Type B pancreatic cell (in vitro differentiated cells): ENCODE measurements at regions not wholly inside any gene's neighbourhood (a gene's known extent, or its start where the extent isn't known, plus 50 kb on each side); places are given as distances from the start of the nearest gene placed in this dataset.

Experiments used
- DNase-seq: peaks from one replicate; pipeline ENCODE4 v3.0.0; 2021; ENCODE audit warnings: mixed read lengths; ENCODE audit not compliant: unreplicated experiment; ENCODE audit errors: extremely low spot score
- H3K27ac Mint-ChIP-seq: 2 replicates; pipeline ENCODE4 v1.8.0; 2021; ENCODE audit warnings: mild to moderate bottlenecking, mixed read lengths
- H3K27me3 Mint-ChIP-seq: 2 replicates; pipeline ENCODE4 v1.8.0; 2021; ENCODE audit warnings: mixed read lengths
- H3K36me3 Mint-ChIP-seq: 2 replicates; pipeline ENCODE4 v1.8.0; 2021; ENCODE audit warnings: mixed read lengths
- H3K4me1 Mint-ChIP-seq: one replicate; pipeline ENCODE4 v1.8.0; 2021; ENCODE audit warnings: mixed read lengths; ENCODE audit not compliant: unreplicated experiment
- H3K4me3 Mint-ChIP-seq: 2 replicates; pipeline ENCODE4 v1.8.0; 2021; ENCODE audit warnings: mild to moderate bottlenecking, mixed read lengths
- H3K9me3 Mint-ChIP-seq: 2 replicates; pipeline ENCODE4 v1.8.0; 2021; ENCODE audit warnings: mixed read lengths
- CTCF ChIP-seq: fragments of 200-600 bp; sonication (generic); conservative IDR thresholded peaks from 2 replicates; pipeline ENCODE4 v1.5.0; 2021; ENCODE audit warnings: antibody characterized with exemption, mild to moderate bottlenecking

GRCh38 chr4:125519371-125520146, 204.8 kb downstream of the FAT4 start:
- peaks cover 3% of the 10 kb centered on the region for H3K27me3 Mint-ChIP-seq
- peaks cover 4% of the 10 kb centered on the region for H3K9me3 Mint-ChIP-seq
- no peaks in the 10 kb centered on the region for H3K36me3 Mint-ChIP-seq
- H3K4me3 Mint-ChIP-seq = no peak overlapping the region
- no peak for TF ChIP-seq CTCF
- DNase-seq = no peak
- no peaks in the 10 kb centered on the region for H3K4me1 Mint-ChIP-seq
- no peak overlapping the region for H3K27ac Mint-ChIP-seq

- Mint-ChIP-seq H3K27me3 (peaks cover 3% of the 10 kb centered on the region), H3K36me3 (no peaks in the 10 kb centered on the region), H3K27ac (no peak overlapping the region), H3K4me1 (no peaks in the 10 kb centered on the region), H3K9me3 (peaks cover 4% of the 10 kb centered on the region), H3K4me3 (no peak overlapping the region)
- no peak for TF ChIP-seq CTCF
- no peak for DNase-seq
These were observed 205.7 kb downstream of the FAT4 start for GRCh38 chr4:125520258-125520990.

- Mint-ChIP-seq H3K36me3 (no peaks in the 10 kb centered on the region), H3K4me1 (no peaks in the 10 kb centered on the region), H3K27ac (no peak overlapping the region), H3K27me3 (peaks cover 3% of the 10 kb centered on the region), H3K4me3 (no peak overlapping the region), H3K9me3 (no peaks in the 10 kb centered on the region)
- no peak for DNase-seq
- no peak for TF ChIP-seq CTCF
These were observed 207.8 kb downstream of the FAT4 start for GRCh38 chr4:125522588-125522987.

GRCh38 chr4:125522992-125523391, 208.2 kb downstream of the FAT4 start:
- H3K36me3 Mint-ChIP-seq = no peaks in the 10 kb centered on the region
- no peak for TF ChIP-seq CTCF
- no peak overlapping the region for H3K27ac Mint-ChIP-seq
- H3K4me3 Mint-ChIP-seq = no peak overlapping the region
- H3K9me3 Mint-ChIP-seq = no peaks in the 10 kb centered on the region
- no peak for DNase-seq
- H3K4me1 Mint-ChIP-seq = no peaks in the 10 kb centered on the region
- H3K27me3 Mint-ChIP-seq = peaks cover 3% of the 10 kb centered on the region

- H3K27me3 Mint-ChIP-seq = no peaks in the 10 kb centered on the region
- DNase-seq = no peak
- H3K36me3 Mint-ChIP-seq = no peaks in the 10 kb centered on the region
- H3K4me3 Mint-ChIP-seq = no peak overlapping the region
- TF ChIP-seq CTCF = peak; percentile 67
- H3K27ac Mint-ChIP-seq = no peak overlapping the region
- H3K9me3 Mint-ChIP-seq = no peaks in the 10 kb centered on the region
- H3K4me1 Mint-ChIP-seq = no peaks in the 10 kb centered on the region
These were observed 211.7 kb downstream of the FAT4 start for GRCh38 chr4:125526420-125526819.
